ENCODE measurements at regions not wholly inside any gene's neighbourhood (a gene's known extent, or its start where the extent isn't known, plus 50 kb on each side); places are given as distances from the start of the nearest gene placed in this dataset.
"Not testable (repeated sequence)": the region's sequence is repeated elsewhere in the genome, so short reads cannot be mapped to it uniquely, and the experiment has no call there.

- H3K4me1 ChIP-seq (ENCODE audit: control insufficient read depth, insufficient read depth, low read length) = no peaks in the 10 kb centered on the region
- H3K36me3 ChIP-seq (ENCODE audit: control insufficient read depth in 2 of 2, insufficient read depth in 1 of 2, low read length in 2 of 2) = no peaks in the 10 kb centered on the region
- H3K27ac ChIP-seq (ENCODE audit: extremely low read depth, low read depth, low read length) = no peak overlapping the region
- CTCF ChIA-PET = no interaction called here
- TF ChIP-seq ZNF792 (tag by site-specific recombination; IDR thresholded peaks at IDR 0.05) (no peak), ZNF202 (tag by site-specific recombination; IDR thresholded peaks at IDR 0.05; ENCODE audit: borderline replicate concordance) (no peak), ZNF112 (tag by site-specific recombination; IDR thresholded peaks at IDR 0.05) (no peak), ZNF514 (tag by site-specific recombination; IDR thresholded peaks at IDR 0.05) (no peak), SCRT1 (tag by site-specific recombination; IDR thresholded peaks at IDR 0.05; ENCODE audit: borderline replicate concordance) (no peak), ZNF510 (tag by site-specific recombination; IDR thresholded peaks at IDR 0.05; ENCODE audit: insufficient replicate concordance) (no peak), ZNF433 (tag by site-specific recombination; IDR thresholded peaks at IDR 0.05; ENCODE audit: low read depth) (no peak), ZNF488 (tag by site-specific recombination; IDR thresholded peaks at IDR 0.05) (no peak), ZNF324 (tag by site-specific recombination; IDR thresholded peaks at IDR 0.05) (no peak), ZNF114 (tag by site-specific recombination; IDR thresholded peaks at IDR 0.05) (no peak), MEIS1 (CRISPR knock-in tag; IDR thresholded peaks at IDR 0.05; ENCODE audit: borderline replicate concordance) (no peak), ZNF19 (tag by site-specific recombination; IDR thresholded peaks at IDR 0.05; ENCODE audit: low read depth) (no peak), ZNF768 (tag by site-specific recombination; IDR thresholded peaks at IDR 0.05) (no peak), ZNF776 (tag by site-specific recombination; IDR thresholded peaks at IDR 0.05; ENCODE audit: borderline replicate concordance) (no peak), ZNF16 (tag by site-specific recombination; IDR thresholded peaks at IDR 0.05; ENCODE audit: low read depth) (no peak), ZSCAN30 (tag by site-specific recombination; IDR thresholded peaks at IDR 0.05) (no peak)
- TF ChIP-seq, protein P1, sequence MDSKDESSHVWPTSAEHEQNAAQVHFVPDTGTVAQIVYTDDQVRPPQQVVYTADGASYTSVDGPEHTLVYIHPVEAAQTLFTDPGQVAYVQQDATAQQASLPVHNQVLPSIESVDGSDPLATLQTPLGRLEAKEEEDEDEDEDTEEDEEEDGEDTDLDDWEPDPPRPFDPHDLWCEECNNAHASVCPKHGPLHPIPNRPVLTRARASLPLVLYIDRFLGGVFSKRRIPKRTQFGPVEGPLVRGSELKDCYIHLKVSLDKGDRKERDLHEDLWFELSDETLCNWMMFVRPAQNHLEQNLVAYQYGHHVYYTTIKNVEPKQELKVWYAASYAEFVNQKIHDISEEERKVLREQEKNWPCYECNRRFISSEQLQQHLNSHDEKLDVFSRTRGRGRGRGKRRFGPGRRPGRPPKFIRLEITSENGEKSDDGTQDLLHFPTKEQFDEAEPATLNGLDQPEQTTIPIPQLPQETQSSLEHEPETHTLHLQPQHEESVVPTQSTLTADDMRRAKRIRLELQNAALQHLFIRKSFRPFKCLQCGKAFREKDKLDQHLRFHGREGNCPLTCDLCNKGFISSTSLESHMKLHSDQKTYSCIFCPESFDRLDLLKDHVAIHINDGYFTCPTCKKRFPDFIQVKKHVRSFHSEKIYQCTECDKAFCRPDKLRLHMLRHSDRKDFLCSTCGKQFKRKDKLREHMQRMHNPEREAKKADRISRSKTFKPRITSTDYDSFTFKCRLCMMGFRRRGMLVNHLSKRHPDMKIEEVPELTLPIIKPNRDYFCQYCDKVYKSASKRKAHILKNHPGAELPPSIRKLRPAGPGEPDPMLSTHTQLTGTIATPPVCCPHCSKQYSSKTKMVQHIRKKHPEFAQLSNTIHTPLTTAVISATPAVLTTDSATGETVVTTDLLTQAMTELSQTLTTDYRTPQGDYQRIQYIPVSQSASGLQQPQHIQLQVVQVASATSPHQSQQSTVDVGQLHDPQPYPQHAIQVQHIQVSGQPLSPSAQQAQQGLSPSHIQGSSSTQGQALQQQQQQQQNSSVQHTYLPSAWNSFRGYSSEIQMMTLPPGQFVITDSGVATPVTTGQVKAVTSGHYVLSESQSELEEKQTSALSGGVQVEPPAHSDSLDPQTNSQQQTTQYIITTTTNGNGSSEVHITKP (tag by site-specific recombination; IDR thresholded peaks at IDR 0.05) = no peak
- POLR2A ChIA-PET = no interaction called here
- H3K4me3 ChIP-seq (ENCODE audit: low read depth, low read length) = no peak overlapping the region
- no peaks in the 10 kb centered on the region for H3K9me3 ChIP-seq (ENCODE audit: control insufficient read depth, insufficient read depth, low read depth, low read length)
These were observed 192.8 kb downstream of the BANP start for GRCh38 chr16:88144028-88144511.

DNA sequence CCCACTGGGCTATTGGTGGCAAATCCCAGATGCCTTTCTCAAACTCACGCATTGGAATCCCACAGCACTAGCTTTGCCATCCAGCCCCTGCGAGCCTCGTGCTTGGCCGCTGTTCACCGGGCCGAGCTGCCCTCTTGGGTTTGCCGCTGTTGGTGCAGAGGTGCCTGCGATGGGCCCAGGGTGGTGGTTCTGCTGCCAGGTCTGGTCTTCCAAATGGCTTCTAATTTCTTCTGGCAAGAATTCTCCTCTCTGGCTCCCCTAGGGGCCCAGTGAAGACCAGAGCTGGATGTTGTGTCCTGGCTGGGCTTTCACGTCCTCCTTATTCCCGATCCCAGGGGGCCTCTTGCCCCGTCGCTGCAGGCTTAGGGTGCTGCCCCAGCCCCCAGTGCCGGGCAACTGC lies 194.1 kb downstream of the BANP start:
- H3K9me3 ChIP-seq (ENCODE audit: control insufficient read depth, insufficient read depth, low read depth, low read length); H3K4me3 ChIP-seq (ENCODE audit: low read depth, low read length); H3K4me1 ChIP-seq (ENCODE audit: control insufficient read depth, insufficient read depth, low read length); CTCF ChIA-PET; H3K36me3 ChIP-seq (ENCODE audit: control insufficient read depth in 2 of 2, insufficient read depth in 1 of 2, low read length in 2 of 2); POLR2A ChIA-PET; H3K27ac ChIP-seq (ENCODE audit: extremely low read depth, low read depth, low read length): not testable (repeated sequence)

DNA sequence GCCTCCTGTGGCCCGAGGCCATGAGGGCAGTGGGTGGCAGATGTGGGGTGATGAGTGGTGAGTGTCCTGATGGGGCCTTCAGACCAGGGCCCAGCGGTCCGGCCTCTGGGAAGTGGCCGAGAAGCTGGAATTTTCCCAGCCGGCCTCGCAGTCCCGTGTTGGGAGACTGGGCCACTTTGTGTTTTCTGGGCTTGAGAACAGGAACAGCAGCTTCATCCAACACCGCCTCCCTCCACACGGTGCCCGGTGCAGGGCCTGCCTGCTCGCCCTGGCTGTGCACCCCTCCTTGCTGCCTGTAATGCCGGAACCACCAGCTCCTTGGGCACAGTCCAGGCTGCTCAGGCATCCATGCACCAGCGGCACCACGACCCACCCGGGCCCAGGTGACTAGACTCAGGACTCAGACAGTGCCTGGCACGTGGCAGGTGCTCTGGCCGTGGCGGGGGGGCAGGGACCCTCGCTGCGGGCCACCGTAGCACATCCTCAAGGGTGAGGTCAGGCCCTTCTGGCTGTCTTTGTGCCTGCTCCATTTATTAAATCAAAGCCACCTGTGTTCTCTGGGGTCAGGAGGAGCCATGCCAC lies 194.7 kb downstream of the BANP start:
- H3K27ac ChIP-seq (ENCODE audit: extremely low read depth, low read depth, low read length); CTCF ChIA-PET; H3K4me1 ChIP-seq (ENCODE audit: control insufficient read depth, insufficient read depth, low read length): not testable (repeated sequence)

DNA sequence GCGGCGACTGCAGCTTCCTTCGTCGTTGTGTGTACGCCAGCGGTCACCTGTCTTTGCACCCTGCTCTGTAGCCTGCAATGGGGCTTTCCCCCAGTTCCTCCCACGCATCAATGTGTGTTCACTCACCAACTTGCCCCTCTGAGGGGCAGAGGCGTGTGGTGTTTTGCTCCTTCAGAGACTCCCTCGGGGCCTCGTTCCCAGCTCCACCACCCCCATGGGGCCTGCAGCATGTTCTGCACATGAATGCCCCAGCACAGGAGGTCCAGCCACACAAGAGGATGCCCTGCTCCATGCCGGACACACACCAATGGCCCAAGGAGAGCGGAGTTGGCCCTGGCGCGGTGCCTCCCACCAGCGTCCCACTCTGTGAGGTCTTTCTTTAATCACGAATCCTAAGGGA lies 196.8 kb downstream of the BANP start:
- H3K36me3 ChIP-seq (ENCODE audit: control insufficient read depth in 2 of 2, insufficient read depth in 1 of 2, low read length in 2 of 2); POLR2A ChIA-PET; H3K4me3 ChIP-seq (ENCODE audit: low read depth, low read length); H3K9me3 ChIP-seq (ENCODE audit: control insufficient read depth, insufficient read depth, low read depth, low read length); H3K27ac ChIP-seq (ENCODE audit: extremely low read depth, low read depth, low read length); H3K4me1 ChIP-seq (ENCODE audit: control insufficient read depth, insufficient read depth, low read length): not testable (repeated sequence)
- CTCF ChIA-PET = interaction anchor here (0.6 kb wide), 1 partner anchor 1607 kb away, joined by 6 read pairs; no protein-coding TSS in a partner anchor

More for the DNA sequence above, 194.7 kb downstream of the BANP start:
- H3K36me3 ChIP-seq (ENCODE audit: control insufficient read depth in 2 of 2, insufficient read depth in 1 of 2, low read length in 2 of 2); H3K4me3 ChIP-seq (ENCODE audit: low read depth, low read length); H3K9me3 ChIP-seq (ENCODE audit: control insufficient read depth, insufficient read depth, low read depth, low read length); POLR2A ChIA-PET: not testable (repeated sequence)

DNA sequence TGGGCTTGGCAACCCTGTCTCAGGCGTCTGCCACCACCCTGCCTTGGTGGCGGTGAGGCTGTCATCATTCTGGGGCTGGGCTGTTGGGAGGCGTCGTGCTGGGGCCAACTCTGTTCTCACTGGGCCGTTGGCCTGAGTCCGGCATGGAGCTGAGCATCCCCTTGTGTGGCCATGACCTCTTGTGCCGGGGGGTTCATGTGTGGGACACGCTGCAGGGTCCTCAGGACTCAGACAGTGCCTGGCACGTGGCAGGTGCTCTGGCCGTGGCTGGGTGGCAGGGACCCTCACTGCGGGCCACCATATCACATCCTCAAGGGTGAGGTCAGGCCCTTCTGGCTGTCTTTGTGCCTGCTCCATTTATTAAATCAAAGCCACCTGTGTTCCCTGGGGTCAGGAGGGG lies 197.4 kb downstream of the BANP start:
- H3K4me1 ChIP-seq (ENCODE audit: control insufficient read depth, insufficient read depth, low read length); POLR2A ChIA-PET: not testable (repeated sequence)

GRCh38 chr16:88149158-88149603 lies 197.9 kb downstream of the BANP start:
- H3K4me1 ChIP-seq (ENCODE audit: control insufficient read depth, insufficient read depth, low read length); H3K9me3 ChIP-seq (ENCODE audit: control insufficient read depth, insufficient read depth, low read depth, low read length); H3K36me3 ChIP-seq (ENCODE audit: control insufficient read depth in 2 of 2, insufficient read depth in 1 of 2, low read length in 2 of 2); POLR2A ChIA-PET; CTCF ChIA-PET; H3K4me3 ChIP-seq (ENCODE audit: low read depth, low read length); H3K27ac ChIP-seq (ENCODE audit: extremely low read depth, low read depth, low read length): not testable (repeated sequence)

More for the DNA sequence above, 197.4 kb downstream of the BANP start:
- CTCF ChIA-PET = interaction anchor here (0.6 kb wide), 1 partner anchor 1607 kb away, joined by 6 read pairs; no protein-coding TSS in a partner anchor
- H3K36me3 ChIP-seq (ENCODE audit: control insufficient read depth in 2 of 2, insufficient read depth in 1 of 2, low read length in 2 of 2); H3K27ac ChIP-seq (ENCODE audit: extremely low read depth, low read depth, low read length); H3K4me3 ChIP-seq (ENCODE audit: low read depth, low read length); H3K9me3 ChIP-seq (ENCODE audit: control insufficient read depth, insufficient read depth, low read depth, low read length): not testable (repeated sequence)
